Liver (tissue), 8 donors: ENCODE measurements at regions not wholly inside any gene's neighbourhood (a gene's known extent, or its start where the extent isn't known, plus 50 kb on each side); places are given as distances from the start of the nearest gene placed in this dataset.

Experiments used
- DNase-seq: peaks from one replicate; pipeline ENCODE4 v3.0.0-alpha.2; 2017; ENCODE audit warnings: low spot score
- H3K27ac ChIP-seq, 2 donors: one replicate each; pipeline ENCODE4 v1.7.0; 2013; ENCODE audit warnings: inconsistent platforms in 2 of 2, low read length in 2 of 2, control low read depth in 1 of 2, low read depth in 1 of 2, mild to moderate bottlenecking in 1 of 2
- H3K27me3 ChIP-seq, 4 donors: one replicate each; pipeline versions ENCODE4 v1.6.1 to v1.7.0; 2013; ENCODE audit warnings: low read length in 3 of 4, inconsistent platforms in 1 of 4, mild to moderate bottlenecking in 1 of 4, moderate library complexity in 1 of 4; ENCODE audit not compliant: control insufficient read depth in 4 of 4, insufficient read depth in 4 of 4
- H3K36me3 ChIP-seq, 4 donors: one replicate each; pipeline versions ENCODE4 v1.6.1 to v1.7.0; 2013; ENCODE audit warnings: low read length in 3 of 4, mild to moderate bottlenecking in 3 of 4, low read depth in 1 of 4, moderate library complexity in 1 of 4; ENCODE audit not compliant: control insufficient read depth in 4 of 4, insufficient read depth in 3 of 4
- H3K4me1 ChIP-seq, 4 donors: one replicate each; pipeline versions ENCODE4 v1.6.1 to v1.7.0; 2013; ENCODE audit warnings: low read length in 3 of 4, mild to moderate bottlenecking in 3 of 4, moderate library complexity in 1 of 4; ENCODE audit not compliant: control insufficient read depth in 4 of 4, insufficient read depth in 4 of 4
- H3K4me3 ChIP-seq, 3 donors: one replicate each; pipeline versions ENCODE4 v1.6.1 to v1.7.0; 2013; ENCODE audit warnings: low read length in 3 of 3, control low read depth in 1 of 3, low read depth in 1 of 3, mild to moderate bottlenecking in 1 of 3
- H3K9ac ChIP-seq, 2 donors: one replicate each; pipeline ENCODE4 v1.7.0; 2013; ENCODE audit warnings: low read length in 2 of 2, mild to moderate bottlenecking in 2 of 2, moderate library complexity in 2 of 2, control low read depth in 1 of 2, low read depth in 1 of 2
- H3K9me3 ChIP-seq, 4 donors: one replicate each; pipeline versions ENCODE4 v1.6.1 to v1.7.0; 2013; ENCODE audit warnings: low read length in 3 of 4; ENCODE audit not compliant: control insufficient read depth in 4 of 4
- ATF3 ChIP-seq: IDR thresholded peaks from 2 replicates; pipeline ENCODE4 v1.6.1; 2016; ENCODE audit warnings: antibody characterized with exemption
- EGR1 ChIP-seq, 2 donors: IDR thresholded peaks; 2 replicates each; pipeline ENCODE4 v1.6.1; 2016 to 2018; ENCODE audit warnings: antibody characterized with exemption in 2 of 2, low read depth in 2 of 2
- FOXA1 ChIP-seq: IDR thresholded peaks from 2 replicates; pipeline ENCODE4 v1.6.1; 2016; ENCODE audit warnings: antibody characterized with exemption
- FOXA2 ChIP-seq: IDR thresholded peaks from 2 replicates; pipeline ENCODE4 v1.6.1; 2016; ENCODE audit warnings: antibody characterized with exemption
- GABPA ChIP-seq, 2 donors: IDR thresholded peaks in 1 of 2; conservative IDR thresholded peaks in 1 of 2; 2 replicates each; pipeline ENCODE4 v1.6.1; 2016; ENCODE audit warnings: antibody characterized with exemption in 2 of 2, mild to moderate bottlenecking in 1 of 2, moderate library complexity in 1 of 2
- HNF4G ChIP-seq: IDR thresholded peaks from 2 replicates; pipeline ENCODE4 v1.6.1; 2016; ENCODE audit warnings: antibody characterized with exemption
- JUND ChIP-seq, 2 donors: IDR thresholded peaks; 2 replicates each; pipeline ENCODE4 v1.6.1; 2016; ENCODE audit warnings: antibody characterized with exemption in 2 of 2
- MAX ChIP-seq: IDR thresholded peaks from 2 replicates; pipeline ENCODE4 v1.6.1; 2016; ENCODE audit warnings: antibody characterized with exemption
- NR2F2 ChIP-seq: IDR thresholded peaks from 2 replicates; pipeline ENCODE4 v1.6.1; 2016; ENCODE audit warnings: antibody characterized with exemption
- RAD21 ChIP-seq, 2 donors: IDR thresholded peaks; 2 replicates each; pipeline ENCODE4 v1.6.1; 2016; ENCODE audit warnings: antibody characterized with exemption in 2 of 2, mild to moderate bottlenecking in 2 of 2
- REST ChIP-seq: IDR thresholded peaks from 2 replicates; pipeline ENCODE4 v1.6.1; 2016; ENCODE audit warnings: antibody characterized with exemption, mild to moderate bottlenecking
- RXRA ChIP-seq, 2 donors: IDR thresholded peaks; 2 replicates each; pipeline ENCODE4 v1.6.1; 2017 to 2018; ENCODE audit warnings: antibody characterized with exemption in 2 of 2, mild to moderate bottlenecking in 1 of 2
- SP1 ChIP-seq: IDR thresholded peaks from 2 replicates; pipeline ENCODE4 v1.6.1; 2018; ENCODE audit warnings: antibody characterized with exemption, mild to moderate bottlenecking
- TAF1 ChIP-seq: conservative IDR thresholded peaks from 2 replicates; pipeline ENCODE4 v1.6.1; 2016; ENCODE audit warnings: antibody characterized with exemption, mild to moderate bottlenecking
- YY1 ChIP-seq: IDR thresholded peaks from 2 replicates; pipeline ENCODE4 v1.6.1; 2016; ENCODE audit warnings: antibody characterized with exemption, mild to moderate bottlenecking
- ZBTB33 ChIP-seq: IDR thresholded peaks from 2 replicates; pipeline ENCODE4 v1.6.1; 2016; ENCODE audit warnings: antibody characterized with exemption
- WGBS: extraction: QIAGEN DNeasy Blood & Tissue Kit; methylation state at CpG from one replicate; pipeline ENCODE4 v1.1.7; 2013; 5-methylcytosine and 5-hydroxymethylcytosine counted together
- TF ChIP-seq, protein P1 (sequence below): fragments of 150-350 bp; IDR thresholded peaks from 2 replicates; pipeline ENCODE4 v1.5.1; 2017; ENCODE audit warnings: improper control_type of control experiment, low read depth, low read length; ENCODE audit not compliant: missing input control
- donor health status: healthy.
- donor health status: healthy.
- donor health status: healthy.
- donor health status: healthy.
- donor health status: healthy.

DNA sequence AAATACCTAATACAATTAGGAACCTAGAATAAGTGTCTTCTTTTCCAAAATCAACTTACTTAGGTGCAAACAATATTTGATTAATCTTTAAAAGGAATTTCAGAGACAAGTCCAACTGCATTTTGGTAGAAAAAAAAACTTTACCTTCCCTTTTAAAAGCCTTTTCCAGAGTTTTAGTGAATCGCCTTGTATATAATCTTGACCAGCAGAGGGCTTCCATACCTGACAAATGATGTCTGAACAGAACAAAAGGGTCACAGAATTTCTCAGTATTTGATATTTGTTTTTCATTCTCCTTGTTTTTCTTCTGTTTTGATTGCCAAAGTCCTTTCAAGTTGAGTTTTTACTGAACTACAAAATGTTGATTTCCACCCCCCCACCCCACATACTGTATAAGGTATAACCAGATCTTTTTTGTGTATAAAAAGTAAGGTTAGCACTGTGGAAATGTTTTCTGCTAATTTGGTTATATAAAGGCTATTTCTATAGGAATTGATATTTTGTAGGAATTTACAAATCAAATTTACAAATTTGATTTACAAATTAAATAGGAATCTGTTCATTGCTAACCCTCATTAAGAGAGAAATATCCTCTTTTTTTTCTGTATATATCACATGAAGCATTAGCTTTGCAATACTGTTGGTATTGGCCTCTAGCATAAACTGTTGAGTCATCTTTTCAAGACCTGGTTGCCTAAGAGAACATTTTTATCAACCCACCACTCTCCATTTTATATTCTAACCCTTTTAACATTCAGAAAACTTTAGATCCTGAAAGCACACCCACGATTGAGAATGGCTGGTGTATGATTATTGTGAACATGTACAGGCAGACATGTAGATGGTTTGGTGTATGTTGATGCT is 464.1 kb upstream of the RARB start:
- Histone ChIP-seq H3K4me1 (no peaks in the 10 kb centered on the region), H3K27me3 (no peaks in the 10 kb centered on the region), H3K9me3 (no peaks in the 10 kb centered on the region), H3K9ac (no peak overlapping the region), H3K36me3 (no peaks in the 10 kb centered on the region), H3K27ac (no peak overlapping the region), H3K4me3 (no peak overlapping the region)
- WGBS, result 57% methylated on average over 2 of the region's 2 CpGs
- TF ChIP-seq ZBTB33, result no peak
- TF ChIP-seq, protein P1, sequence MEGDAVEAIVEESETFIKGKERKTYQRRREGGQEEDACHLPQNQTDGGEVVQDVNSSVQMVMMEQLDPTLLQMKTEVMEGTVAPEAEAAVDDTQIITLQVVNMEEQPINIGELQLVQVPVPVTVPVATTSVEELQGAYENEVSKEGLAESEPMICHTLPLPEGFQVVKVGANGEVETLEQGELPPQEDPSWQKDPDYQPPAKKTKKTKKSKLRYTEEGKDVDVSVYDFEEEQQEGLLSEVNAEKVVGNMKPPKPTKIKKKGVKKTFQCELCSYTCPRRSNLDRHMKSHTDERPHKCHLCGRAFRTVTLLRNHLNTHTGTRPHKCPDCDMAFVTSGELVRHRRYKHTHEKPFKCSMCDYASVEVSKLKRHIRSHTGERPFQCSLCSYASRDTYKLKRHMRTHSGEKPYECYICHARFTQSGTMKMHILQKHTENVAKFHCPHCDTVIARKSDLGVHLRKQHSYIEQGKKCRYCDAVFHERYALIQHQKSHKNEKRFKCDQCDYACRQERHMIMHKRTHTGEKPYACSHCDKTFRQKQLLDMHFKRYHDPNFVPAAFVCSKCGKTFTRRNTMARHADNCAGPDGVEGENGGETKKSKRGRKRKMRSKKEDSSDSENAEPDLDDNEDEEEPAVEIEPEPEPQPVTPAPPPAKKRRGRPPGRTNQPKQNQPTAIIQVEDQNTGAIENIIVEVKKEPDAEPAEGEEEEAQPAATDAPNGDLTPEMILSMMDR, result peak; percentile 52
- no peak for TF ChIP-seq SP1
- no peak for TF ChIP-seq YY1
- no peak for TF ChIP-seq ATF3
- peak; percentile 73 to 82 for TF ChIP-seq RAD21 (IDR thresholded peaks at IDR 0.05)
- TF ChIP-seq TAF1, result no peak
- TF ChIP-seq JUND (IDR thresholded peaks at IDR 0.05), result no peak
- no peak for TF ChIP-seq GABPA (IDR thresholded peaks at IDR 0.05 in 1 of 2, conservative IDR thresholded peaks at IDR 0.05 in 1 of 2)
- no peak for TF ChIP-seq RXRA (IDR thresholded peaks at IDR 0.05)
- no peak for TF ChIP-seq FOXA1
- TF ChIP-seq REST, result no peak
- no peak for TF ChIP-seq NR2F2
- no peak for DNase-seq

DNA sequence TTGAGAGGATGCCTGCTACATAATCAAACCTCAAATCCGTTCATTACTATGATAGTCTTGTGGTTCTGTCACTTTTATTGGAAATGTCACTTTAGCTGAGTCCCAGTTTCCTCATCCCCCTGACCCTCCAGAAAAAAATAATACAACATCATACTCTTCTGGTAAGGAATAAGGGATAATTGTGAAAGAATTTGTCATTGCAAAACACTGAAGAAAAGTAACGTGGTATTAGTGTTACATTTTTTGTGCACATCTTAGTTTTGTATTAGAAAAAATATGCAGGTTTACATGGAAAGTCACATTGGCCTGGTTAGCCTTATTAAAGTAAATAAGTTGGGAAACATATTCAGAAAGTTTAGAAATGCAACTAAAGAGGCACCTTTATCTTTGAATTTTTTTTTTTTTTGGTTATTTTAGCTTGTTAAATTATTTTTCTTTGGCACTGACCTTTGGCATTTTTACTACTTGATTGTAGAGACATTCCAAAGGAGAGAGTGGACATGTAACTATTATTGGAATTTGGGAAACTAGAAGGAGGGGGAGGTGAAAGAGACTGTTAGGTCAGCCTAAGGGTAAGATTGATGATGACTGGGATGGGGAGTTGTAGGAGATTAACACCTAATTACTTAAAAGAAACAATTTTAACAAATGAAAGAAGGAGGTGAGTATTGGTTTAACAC is 462.2 kb upstream of the RARB start:
- no peak for DNase-seq
- H3K36me3 ChIP-seq, result no peaks in the 10 kb centered on the region
- H3K9ac ChIP-seq, result no peak overlapping the region
- no peaks in the 10 kb centered on the region for H3K27me3 ChIP-seq
- no peaks in the 10 kb centered on the region for H3K4me1 ChIP-seq
- 80% methylated on average over 2 of the region's 2 CpGs for WGBS
- H3K9me3 ChIP-seq, result no peaks in the 10 kb centered on the region
- H3K27ac ChIP-seq, result no peak overlapping the region
- no peak overlapping the region for H3K4me3 ChIP-seq
- TF ChIP-seq SP1 (no peak), HNF4G (no peak), YY1 (no peak), NR2F2 (no peak), RXRA (IDR thresholded peaks at IDR 0.05) (no peak), MAX (no peak), FOXA2 (no peak), ATF3 (no peak), ZBTB33 (no peak), EGR1 (IDR thresholded peaks at IDR 0.05; ENCODE audit: low read depth in 2 of 2) (no peak), GABPA (IDR thresholded peaks at IDR 0.05 in 1 of 2, conservative IDR thresholded peaks at IDR 0.05 in 1 of 2) (no peak), RAD21 (IDR thresholded peaks at IDR 0.05) (no peak)
- TF ChIP-seq, protein P1, result no peak
